ENCODE measurements at regions not wholly inside any gene's neighbourhood (a gene's known extent, or its start where the extent isn't known, plus 50 kb on each side); places are given as distances from the start of the nearest gene placed in this dataset.

GRCh38 chr6:138550346-138550767 is 51.1 kb upstream of the NHSL1 start (continued):
- 0 out of 2 replicates have a peak, but pooled peaks have one; percentile 43 for TF ChIP-seq ATF6 (CRISPR knock-in tag; conservative IDR thresholded peaks at IDR 0.05)
- peak; percentile 91; the same call in 1 of the 2 replicates for TF ChIP-seq ISL2 (CRISPR knock-in tag; IDR thresholded peaks at IDR 0.05)
- 0 out of 2 replicates have a peak, but pooled peaks have one; percentile 67 for TF ChIP-seq ZNF546 (CRISPR knock-in tag; conservative IDR thresholded peaks at IDR 0.05)
- 0 out of 2 replicates have a peak, but pooled peaks have one; percentile 52 for TF ChIP-seq MEF2D (CRISPR knock-in tag; IDR thresholded peaks at IDR 0.05)
- TF ChIP-seq RFXAP (CRISPR knock-in tag; IDR thresholded peaks at IDR 0.05; ENCODE audit: borderline replicate concordance), result no peak; the same call in 1 of the 2 replicates
- TF ChIP-seq ZBTB37 (CRISPR knock-in tag; IDR thresholded peaks at IDR 0.05), result peak; percentile 89
- TF ChIP-seq ELF3 (CRISPR knock-in tag; IDR thresholded peaks at IDR 0.05), result peak; percentile 83
- no peak for TF ChIP-seq TRIM22 (IDR thresholded peaks at IDR 0.05)
- TF ChIP-seq CHD2 (IDR thresholded peaks at IDR 0.05; ENCODE audit: low read depth, low read length), result no peak
- peak; percentile 94 for TF ChIP-seq THRA (CRISPR knock-in tag; IDR thresholded peaks at IDR 0.05; ENCODE audit: borderline replicate concordance)
- 0 out of 2 replicates have a peak, but pooled peaks have one; percentile 41 for TF ChIP-seq CC2D1A (CRISPR knock-in tag; IDR thresholded peaks at IDR 0.05)
- TF ChIP-seq ZMAT5 (CRISPR knock-in tag; IDR thresholded peaks at IDR 0.05; ENCODE audit: borderline replicate concordance, low read depth), result no peak
- TF ChIP-seq SOX13 (IDR thresholded peaks at IDR 0.05), result peak; percentile 78
- peak in 1 of 2 experiments; percentile 96; a peak in 2 of 4 replicates for TF ChIP-seq SOX13 (CRISPR knock-in tag; conservative IDR thresholded peaks at IDR 0.05 in 1 of 2, IDR thresholded peaks at IDR 0.05 in 1 of 2)
- TF ChIP-seq ZFX (CRISPR knock-in tag; IDR thresholded peaks at IDR 0.05; ENCODE audit: low read depth), result 0 out of 2 replicates have a peak, but pooled peaks have one; percentile 28
- TF ChIP-seq ZNF282 (IDR thresholded peaks at IDR 0.05; ENCODE audit: partially characterized antibody), result no peak
- TF ChIP-seq PREB (CRISPR knock-in tag; IDR thresholded peaks at IDR 0.05), result no peak
- TF ChIP-seq POLR2A (IDR thresholded peaks at IDR 0.05; ENCODE audit: insufficient read depth in 1 of 2, low read depth in 2 of 2, low read length in 2 of 2), result peak in 1 of 2 experiments; percentile 40; a peak in 1 of 4 replicates
- TF ChIP-seq ZNF549 (CRISPR knock-in tag; IDR thresholded peaks at IDR 0.05), result no peak
- TF ChIP-seq RFXANK (CRISPR knock-in tag; IDR thresholded peaks at IDR 0.05), result 0 out of 2 replicates have a peak, but pooled peaks have one; percentile 47
- peak; percentile 65; the same call in 1 of the 2 replicates for TF ChIP-seq KDM4B (CRISPR knock-in tag; IDR thresholded peaks at IDR 0.05)
- TF ChIP-seq MTF2 (CRISPR knock-in tag; IDR thresholded peaks at IDR 0.05; ENCODE audit: borderline replicate concordance), result no peak
- TF ChIP-seq FOXK1 (CRISPR knock-in tag; IDR thresholded peaks at IDR 0.05; ENCODE audit: borderline replicate concordance, low read depth), result peak; percentile 72
- no peak for TF ChIP-seq MYC (CRISPR knock-in tag; IDR thresholded peaks at IDR 0.05; ENCODE audit: borderline replicate concordance)
- TF ChIP-seq HNRNPL (IDR thresholded peaks at IDR 0.05; ENCODE audit: low read depth, low read length), result no peak
